NCI-H1417 (cell line): ENCODE measurements at regions not wholly inside any gene's neighbourhood (a gene's known extent, or its start where the extent isn't known, plus 50 kb on each side); places are given as distances from the start of the nearest gene placed in this dataset.

ENCODE experiments used
- DNase-seq, 3 experiments: peaks; one replicate each; lab custom pipeline; 2025; lab: John Stamatoyannopoulos, UW

- no peak for DNase-seq
Observed at GRCh38 chr20:22504829-22505377, 79.5 kb downstream of the FOXA2 start.

GRCh38 chr20:22503577-22503976 lies 80.8 kb downstream of the FOXA2 start:
- no peak for DNase-seq

- peak in 1 of 3 experiments; percentile 35 for DNase-seq
Observed at GRCh38 chr20:22502731-22503191, 81.6 kb downstream of the FOXA2 start.

GRCh38 chr20:22501566-22502344 lies 82.6 kb downstream of the FOXA2 start:
- no peak for DNase-seq

GRCh38 chr20:22501034-22501433 lies 83.3 kb downstream of the FOXA2 start:
- no peak for DNase-seq

- DNase-seq: peak in 2 of 3 experiments; percentile 88 to 98
Observed at GRCh38 chr20:22499515-22500166, 84.7 kb downstream of the FOXA2 start.

GRCh38 chr20:22496817-22497216 lies 87.6 kb downstream of the FOXA2 start:
- no peak for DNase-seq

- no peak for DNase-seq
Observed at GRCh38 chr20:22495789-22496188, 88.6 kb downstream of the FOXA2 start.

GRCh38 chr20:22495172-22495571 lies 89.2 kb downstream of the FOXA2 start:
- peak in 1 of 3 experiments; percentile 29 for DNase-seq

GRCh38 chr20:22492497-22492896 lies 91.9 kb downstream of the FOXA2 start:
- DNase-seq: no peak

GRCh38 chr20:22491194-22491505 lies 93.2 kb downstream of the FOXA2 start:
- DNase-seq: no peak

GRCh38 chr20:22490287-22491193 lies 93.8 kb downstream of the FOXA2 start:
- DNase-seq: peak; percentile 9 to 94 (median 84)

GRCh38 chr20:22489626-22490286 lies 94.6 kb downstream of the FOXA2 start:
- DNase-seq: no peak

GRCh38 chr20:22480336-22480735 lies 104.0 kb downstream of the FOXA2 start:
- no peak for DNase-seq

GRCh38 chr20:22475662-22476061 lies 108.7 kb downstream of the FOXA2 start:
- no peak for DNase-seq

- no peak for DNase-seq
Observed at GRCh38 chr20:22474224-22474623, 110.1 kb downstream of the FOXA2 start.

GRCh38 chr20:22473293-22473692 lies 111.1 kb downstream of the FOXA2 start:
- DNase-seq: no peak

GRCh38 chr20:22472447-22473100 lies 111.8 kb downstream of the FOXA2 start:
- DNase-seq: no peak

- DNase-seq: peak in 2 of 3 experiments; percentile 28 to 53
Observed at GRCh38 chr20:22471156-22471836, 113.1 kb downstream of the FOXA2 start.

GRCh38 chr20:22470620-22471026 lies 113.7 kb downstream of the FOXA2 start:
- DNase-seq: peak in 1 of 3 experiments; percentile 52
